Glomerular visceral epithelial cell (primary cell): ENCODE measurements at regions not wholly inside any gene's neighbourhood (a gene's known extent, or its start where the extent isn't known, plus 50 kb on each side); places are given as distances from the start of the nearest gene placed in this dataset.

Experiments
- DNase-seq: peaks from one replicate; pipeline ENCODE4 v3.0.0-alpha.2; 2016; ENCODE audit errors: extremely low spot score

DNA sequence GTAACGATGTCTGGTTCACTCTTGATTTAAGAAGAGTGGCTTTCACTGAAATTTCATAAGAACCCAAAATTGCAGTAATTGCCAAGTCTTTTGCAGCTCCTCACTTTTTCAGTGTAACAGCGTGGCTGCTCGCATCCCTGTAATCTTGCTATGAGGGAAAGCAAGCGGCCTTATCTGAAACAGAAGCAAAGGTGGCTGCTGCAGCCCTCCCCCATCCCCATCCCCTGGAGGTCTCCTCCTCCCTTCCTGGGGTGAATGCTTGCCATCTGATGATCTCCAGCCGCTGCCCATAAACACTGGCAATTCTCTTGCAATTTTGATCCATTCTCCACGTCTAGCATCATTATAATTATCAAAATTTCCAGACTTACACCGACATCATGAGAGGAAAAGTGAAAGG lies 182.5 kb upstream of the ASIC2 start:
- DNase-seq = no peak

DNA sequence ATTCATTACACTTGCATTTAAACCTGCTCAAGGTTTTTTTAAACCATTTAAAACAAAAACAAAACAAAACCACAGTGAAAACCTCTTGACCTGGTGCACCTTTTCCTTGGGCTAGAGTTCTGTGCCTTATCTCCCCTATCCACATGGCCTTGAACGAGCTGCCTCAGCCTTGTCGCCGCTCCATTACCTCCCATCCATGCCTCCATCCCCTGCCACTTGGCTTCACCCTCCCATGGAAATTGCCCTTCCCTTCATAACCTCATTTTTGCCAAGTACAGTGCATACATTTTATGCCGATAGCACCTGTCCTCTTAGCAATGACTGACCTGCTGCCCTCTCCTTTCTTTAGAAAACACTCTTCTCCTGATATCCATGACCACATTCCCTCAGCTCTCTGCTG lies 188.6 kb upstream of the ASIC2 start:
- no peak for DNase-seq

DNA sequence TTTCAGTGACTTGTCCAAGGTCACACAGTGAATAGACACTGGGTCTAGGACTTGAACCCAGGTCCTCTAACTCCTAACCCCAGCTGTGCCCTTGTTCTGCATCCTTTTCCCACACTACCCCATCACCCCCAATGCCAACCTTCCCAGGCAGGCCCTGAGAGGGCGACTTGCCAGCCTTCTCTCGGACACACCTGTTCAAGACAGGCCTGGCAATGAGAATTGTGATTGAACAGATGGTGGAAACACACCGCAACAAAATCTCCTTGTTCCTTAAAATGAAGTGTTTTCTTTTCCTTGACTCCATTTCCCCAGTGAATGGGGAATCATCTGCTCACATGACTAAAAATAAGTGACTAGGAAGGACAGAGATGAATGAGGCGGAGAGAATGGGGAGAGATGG lies 189.5 kb upstream of the ASIC2 start:
- DNase-seq = no peak

DNA sequence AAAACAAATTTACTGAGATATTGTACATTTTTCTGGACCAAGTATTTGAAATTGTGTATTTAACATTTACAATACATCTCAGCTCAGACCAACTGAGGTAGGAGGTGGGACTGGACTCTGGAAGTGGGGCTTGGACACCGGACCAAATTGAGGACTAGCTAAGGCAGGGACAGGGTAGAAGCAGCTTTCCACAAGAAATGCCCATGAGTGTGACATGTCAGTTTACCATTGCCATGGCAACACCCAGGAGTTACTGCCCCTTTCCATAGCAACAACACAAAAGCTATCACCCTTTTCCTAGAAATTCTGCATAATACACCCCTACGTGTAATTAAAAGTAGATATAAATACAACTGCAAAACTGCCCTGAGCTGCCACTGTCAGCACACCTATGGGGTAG lies 191.5 kb upstream of the ASIC2 start:
- DNase-seq = no peak

DNA sequence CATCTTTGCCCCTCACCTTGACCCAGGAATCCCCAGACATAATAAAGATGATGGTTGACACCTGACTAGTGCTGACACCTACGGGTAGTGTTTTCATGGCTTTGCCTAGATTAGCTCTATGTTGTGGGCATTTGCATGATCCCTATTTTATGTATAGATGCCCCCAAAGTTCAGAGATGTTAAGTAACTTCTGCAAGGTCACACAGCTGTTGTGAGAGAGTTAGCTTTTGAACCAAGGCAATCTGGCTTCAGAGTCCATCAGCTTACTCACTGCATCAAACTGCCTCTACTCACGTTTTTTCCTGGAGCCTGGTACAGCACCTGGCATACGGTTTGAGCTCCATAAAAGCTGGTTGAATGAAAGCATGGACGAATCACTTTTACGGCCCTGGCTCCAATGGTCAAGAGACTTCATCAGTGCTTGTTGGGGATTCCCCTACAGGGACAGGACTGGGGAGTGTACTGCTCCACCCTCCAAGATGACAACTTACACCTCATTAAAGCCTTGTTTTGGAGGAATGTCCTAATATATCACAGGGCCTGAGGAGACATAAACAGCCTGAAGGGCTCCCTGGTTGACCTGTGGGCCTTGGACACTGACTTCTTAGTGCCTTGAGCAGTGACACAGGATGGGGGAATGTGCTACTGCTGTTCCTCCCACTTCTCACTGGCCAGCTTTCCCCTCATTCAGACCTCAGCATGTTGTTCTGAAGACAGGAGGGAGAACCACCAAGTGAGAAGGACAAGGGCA lies 193.2 kb upstream of the ASIC2 start:
- no peak for DNase-seq

DNA sequence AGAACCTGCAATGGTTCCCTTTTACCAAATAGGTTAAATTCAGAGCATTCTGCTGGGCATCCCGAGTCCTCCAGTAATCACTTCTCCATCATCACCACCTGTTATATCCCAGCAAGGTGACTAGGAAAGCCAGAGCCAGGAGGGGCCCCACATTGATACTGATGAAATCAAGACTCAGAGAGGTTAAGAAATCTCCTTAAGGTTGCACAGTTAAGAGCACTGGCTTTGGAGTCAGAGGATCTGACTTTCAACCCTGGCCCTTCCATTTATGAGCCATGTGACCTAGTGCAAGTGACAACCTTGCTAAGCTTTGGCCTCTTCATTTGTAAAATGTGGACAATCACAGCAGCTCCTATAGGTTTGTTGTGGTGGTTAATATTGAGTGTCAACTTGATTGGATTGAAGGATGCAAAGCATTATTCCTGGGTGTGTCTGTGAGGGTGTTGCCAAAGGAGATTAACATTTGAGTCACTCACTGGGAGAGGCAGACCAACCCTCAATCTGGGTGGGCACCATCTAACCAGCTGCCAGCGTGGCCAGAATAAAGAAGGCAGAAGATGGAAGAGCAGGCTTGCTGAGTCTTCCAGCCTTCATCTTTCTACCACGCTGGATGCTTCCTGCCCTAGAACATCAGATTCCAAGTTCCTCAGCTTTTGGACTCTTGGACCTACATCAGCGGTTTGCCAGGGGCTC lies 194.2 kb upstream of the ASIC2 start:
- no peak for DNase-seq

DNA sequence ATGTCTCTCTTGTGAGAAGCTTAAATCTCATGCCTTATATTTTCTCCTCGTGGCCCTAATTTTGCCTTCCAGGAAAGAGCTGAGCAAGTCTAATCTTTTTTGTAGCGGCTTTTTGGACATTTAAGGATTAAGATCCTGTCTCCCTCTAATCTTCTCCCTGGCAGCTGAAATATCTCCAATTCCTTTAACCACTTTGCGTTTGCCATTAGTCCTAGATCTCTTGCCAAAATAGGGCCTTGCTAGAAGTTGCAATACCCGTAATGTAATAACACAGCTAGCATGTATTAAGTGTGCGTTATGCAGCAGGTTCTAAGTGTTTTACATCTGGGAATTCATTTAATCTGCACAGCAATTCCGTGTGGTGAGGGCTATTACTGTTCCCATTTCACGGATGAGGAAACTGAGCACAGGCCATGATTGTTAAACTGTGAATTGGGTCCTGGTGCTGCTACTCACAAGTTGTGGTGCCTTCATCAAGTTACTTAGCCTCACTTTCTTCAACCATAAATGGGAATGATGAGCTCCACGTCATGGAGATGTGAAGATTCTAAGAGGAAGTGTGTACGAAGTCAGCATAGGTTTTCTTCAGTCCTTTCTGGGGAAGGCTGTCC lies 198.9 kb upstream of the ASIC2 start:
- no peak for DNase-seq

DNA sequence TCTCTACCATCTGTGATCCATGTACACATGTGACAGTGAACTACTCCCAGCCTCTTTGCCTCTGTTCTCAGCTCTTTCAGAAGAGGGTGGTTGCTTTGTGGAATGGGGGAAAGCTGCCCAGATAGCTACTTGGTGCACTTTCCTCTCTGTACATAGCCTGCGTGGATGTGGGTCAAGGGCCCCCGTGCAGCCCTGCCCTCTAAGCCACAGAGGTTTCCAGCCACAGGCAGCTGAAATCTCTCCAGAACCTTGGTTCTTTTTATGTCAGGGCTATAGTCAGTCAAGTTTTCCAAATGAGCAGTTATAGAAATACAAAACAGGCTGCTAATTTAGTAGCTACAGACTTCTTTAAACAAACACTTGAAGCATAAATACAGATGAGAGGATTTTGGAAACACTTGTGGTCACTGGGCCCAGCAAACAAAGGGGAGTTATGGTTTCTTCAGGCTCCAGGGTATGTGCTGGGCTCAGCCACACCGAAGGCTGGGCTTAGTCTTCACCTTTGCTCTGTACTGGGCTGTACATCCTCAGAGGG lies 199.7 kb upstream of the ASIC2 start:
- DNase-seq = no peak

DNA sequence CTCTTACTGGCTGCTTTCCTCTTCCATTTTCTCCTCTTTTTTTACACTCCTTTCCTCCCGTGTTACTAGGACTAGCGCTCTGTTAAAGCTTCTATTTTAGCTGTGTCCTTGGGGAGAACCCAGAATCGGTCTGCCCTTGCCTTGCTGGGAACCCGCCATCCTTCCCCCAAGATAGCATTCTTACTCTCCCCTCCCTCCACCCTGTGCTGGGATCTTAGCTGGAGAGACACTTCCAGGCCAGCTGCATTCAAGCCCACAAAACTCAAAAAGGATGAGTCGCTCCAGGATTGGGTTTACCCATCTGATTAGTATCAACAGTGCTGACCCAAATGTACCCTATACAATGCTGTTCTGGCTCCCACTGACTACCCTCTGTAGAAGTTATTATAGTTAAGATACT lies 200.5 kb upstream of the ASIC2 start:
- peak; percentile 36 for DNase-seq

DNA sequence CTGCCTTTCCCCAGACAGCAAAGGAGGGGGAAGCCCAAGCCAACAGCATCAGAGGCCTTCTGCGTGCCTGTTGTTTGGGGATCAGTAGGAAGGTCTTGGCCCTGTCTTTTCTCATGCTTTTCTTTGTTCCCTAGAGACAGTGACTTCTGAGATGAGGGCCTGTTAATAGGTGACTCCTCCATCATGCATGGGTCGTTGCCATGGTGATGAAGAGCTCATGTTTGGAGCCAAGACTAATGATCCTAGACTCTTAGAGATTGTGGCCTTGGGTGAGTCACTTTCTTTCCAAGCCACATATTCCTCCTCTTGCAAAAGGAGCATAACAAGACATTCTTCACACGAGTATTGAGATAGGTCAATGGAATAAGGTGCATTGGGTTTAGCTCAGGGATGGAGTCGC lies 201.1 kb upstream of the ASIC2 start:
- peak; percentile 84 for DNase-seq

DNA sequence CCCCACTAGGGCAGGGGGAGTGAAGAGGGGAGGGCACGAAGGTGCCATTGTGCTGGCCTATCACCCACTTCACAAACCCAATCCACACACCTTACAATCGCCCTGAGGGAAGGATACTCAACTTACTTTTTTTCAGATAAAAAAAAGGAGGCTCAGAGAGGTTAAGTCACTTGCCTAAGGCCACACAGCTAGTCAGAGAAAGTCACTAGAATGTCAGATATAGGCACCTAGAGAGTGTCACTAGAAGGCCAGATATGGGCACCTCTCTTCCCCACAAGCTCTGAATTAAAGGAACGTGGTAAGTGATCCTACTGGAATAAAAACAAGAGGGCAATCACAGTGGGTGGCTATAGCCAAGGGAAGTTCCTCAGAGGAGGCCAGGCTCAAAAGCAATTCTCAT lies 204.5 kb upstream of the ASIC2 start:
- no peak for DNase-seq

DNA sequence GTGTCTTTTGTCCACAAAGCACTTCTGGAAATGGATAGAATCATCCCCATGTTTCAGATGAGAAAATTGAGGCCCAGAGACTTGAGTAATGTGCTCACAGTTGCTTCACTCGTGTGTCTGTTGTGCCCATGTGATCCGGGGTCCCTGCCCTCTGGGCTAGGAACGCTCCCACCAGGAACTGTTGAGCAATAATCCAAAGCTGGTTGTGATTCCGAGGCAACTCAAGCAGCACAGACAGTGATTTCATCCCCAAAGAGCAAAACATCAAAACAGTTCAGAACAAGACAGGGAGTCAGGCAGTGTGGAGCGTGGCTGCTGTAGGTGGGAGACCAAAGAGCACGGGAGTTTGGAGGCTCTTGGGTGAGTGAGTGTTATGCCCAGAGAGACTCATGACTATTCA lies 205.0 kb upstream of the ASIC2 start:
- DNase-seq = peak; percentile 8

DNA sequence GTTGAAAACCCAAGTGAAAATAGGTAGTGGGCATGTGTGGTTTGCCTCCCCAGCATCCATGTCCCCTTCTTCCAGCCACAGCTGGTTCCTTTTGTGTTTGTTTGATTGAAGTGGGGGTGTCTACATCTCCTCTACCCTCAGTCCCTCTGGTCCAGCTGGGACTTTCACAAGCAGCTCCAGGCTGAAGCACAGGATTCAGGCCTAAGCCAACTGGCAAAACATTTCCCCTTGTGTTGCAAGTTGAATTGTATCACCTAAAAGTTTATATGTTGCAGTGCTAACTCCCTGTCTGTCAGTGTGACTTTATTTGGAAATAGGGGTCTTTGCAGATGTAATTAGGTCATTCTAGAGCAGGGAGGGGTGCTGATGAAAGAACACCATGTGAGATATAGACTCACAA lies 205.9 kb upstream of the ASIC2 start:
- no peak for DNase-seq

DNA sequence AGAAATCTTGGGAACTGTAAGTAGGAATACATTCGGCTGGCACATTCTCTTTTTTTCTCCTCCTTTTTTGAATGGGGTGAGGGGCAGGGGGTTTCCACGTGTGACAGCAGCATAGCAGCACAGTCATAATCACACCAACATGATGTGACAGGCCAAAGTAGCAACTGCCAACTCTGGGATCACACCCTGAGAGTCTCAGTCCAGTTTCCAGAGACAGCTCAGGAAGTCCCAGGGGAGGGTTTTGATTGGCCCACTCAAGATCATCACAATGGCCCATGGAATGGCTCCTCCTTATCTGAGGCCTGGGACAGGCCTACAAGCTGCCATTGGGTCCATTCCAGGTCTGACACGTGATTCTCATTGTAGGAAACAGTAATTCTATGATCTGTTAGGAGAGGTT lies 207.1 kb upstream of the ASIC2 start:
- DNase-seq = no peak

DNA sequence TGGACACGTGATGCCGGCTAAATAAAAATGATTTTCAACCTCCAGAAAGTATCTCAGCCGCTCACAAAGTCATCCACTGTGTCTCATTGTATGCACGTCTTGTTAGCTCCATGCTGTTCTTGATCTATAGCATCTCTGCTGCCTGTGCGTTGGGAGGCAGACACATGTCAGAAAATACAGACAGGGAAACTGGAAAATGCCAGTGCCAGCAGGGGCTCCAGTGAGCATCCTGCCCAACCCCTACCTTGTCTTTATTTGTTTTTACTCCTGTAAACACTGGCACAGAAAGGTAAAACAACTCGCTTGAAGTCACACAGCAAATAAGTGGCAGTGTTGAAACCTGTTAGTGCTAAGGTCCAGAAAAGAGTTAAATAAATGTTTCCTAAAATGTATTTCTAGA lies 208.1 kb upstream of the ASIC2 start:
- DNase-seq = no peak

DNA sequence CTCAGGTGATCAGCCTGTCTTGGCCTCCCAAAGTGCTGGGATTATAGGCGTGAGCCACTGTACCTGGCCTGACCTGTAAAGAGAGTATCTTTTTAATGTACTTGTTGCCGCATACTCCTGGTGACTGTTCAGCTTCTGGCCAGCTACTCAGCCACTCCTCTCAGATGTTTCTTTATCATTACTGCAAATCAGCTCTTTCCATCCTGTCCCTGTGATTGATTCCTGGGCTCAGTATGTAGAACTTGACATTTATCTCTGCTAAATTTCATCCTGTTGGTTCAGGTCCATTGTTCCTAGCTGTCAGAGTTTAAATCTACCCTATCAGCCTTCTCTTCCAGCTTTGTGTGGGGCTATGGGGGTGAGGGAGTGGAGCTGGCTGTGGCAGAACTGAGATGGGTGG lies 211.5 kb upstream of the ASIC2 start:
- no peak for DNase-seq

DNA sequence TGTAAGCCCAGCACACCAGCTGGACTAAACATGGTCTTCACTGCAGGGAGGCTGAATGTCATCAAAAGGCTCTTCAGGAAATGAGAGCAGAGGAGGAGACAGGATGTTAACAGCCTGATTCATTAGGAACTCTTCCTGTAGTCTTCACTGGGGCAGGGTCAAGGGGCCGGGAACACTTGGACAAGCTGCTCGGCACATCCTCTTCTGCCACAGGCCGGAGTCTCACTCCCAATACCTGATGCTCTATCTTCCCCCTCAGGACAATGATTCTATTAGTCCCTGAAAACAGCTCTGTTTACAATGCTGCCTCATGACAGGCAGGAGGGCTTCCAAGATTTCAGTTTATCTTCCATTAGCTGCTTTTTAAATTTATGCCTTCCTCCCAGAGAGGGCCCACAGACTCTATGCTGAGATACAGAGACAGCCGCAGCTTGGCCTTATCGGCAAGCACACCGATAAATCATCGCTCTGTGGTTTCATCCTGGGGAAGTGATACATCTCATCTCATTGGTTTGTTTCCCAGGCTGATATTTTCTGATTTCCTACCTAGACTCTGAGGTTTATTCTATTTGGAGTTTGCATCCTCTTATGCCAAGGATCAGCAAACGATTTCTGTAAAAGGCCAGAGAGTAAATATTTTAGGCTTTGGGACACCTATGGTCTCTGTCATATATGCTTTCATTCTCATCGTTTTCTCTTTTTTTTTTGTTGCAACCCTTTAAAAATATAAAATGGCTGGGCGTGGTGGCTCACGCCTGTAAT lies 214.0 kb upstream of the ASIC2 start:
- DNase-seq = no peak

DNA sequence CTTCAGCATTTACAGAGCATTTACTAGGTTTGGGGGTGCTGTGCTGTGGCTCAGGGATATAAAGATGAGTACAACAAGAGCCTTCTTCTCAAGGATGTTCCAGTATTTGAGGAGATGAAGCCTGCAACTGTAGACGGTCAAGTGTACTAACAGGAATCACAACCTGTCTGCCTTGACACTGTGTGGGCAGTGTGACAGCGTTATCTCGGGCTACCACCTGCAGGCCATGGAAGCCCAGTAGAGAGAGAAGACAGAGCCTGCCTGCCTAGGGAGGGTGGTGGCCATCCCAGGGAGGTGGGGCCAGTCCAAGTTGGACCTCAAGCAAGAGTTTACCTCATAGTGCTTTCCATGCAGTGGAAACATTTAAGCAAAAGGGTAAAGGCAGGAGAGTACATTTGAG lies 215.1 kb upstream of the ASIC2 start:
- DNase-seq = no peak

DNA sequence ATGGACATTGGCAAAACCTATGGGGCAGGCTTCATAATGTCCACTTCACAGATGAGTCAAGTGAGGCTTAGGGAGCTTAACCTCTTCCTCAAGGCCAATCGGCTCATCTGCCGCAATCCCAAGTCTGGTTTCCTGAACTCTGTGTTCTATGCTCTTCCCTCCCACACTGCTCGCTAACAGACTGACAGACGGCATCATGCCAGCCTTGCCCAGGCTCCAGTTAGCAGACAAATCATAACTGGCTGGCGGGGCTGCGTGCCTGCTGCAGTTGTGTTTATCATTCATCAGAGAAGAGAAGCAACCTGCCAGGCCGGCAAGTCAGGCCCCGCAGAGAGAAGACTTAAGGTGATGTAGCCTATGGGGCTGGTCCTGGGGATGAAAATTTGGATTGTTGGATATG lies 216.2 kb upstream of the ASIC2 start:
- DNase-seq = no peak

DNA sequence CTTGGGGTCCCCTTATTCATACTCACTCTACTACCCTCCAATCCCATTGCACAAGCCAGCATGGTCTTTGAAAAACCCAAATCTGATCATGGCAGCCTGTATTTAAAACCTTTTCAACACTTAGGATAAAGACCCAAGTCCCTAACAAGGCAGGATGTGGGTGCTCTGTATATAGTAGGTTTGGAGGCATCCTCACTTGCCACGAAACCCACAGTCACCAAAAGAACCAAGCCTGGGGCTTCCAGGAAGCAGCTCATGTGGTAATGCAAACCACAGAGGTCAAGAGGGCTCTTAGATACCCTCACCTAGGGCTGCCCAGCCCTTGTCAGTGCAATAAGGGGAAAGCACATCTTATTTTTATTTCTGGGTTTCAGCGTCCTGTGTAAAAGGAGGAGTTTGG lies 218.6 kb upstream of the ASIC2 start:
- no peak for DNase-seq

DNA sequence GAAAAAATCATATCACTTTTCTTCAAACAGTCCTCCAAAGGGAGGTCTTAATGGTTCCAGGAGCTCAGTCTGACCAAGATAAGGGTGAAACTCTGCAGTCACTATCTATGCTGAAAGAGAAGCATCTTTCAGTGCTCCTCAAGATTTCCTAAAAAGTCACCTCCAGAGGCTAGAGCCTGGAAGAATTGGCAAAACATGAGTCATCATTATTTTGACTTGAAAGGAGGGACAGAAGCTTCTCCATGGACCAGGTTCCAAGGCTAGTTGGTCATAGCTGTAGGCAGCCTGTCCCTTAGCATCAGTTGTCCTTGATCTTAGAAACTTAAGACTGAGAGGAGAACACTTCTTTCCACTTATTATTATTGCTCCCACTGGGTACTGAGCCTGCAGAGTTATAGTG lies 219.0 kb upstream of the ASIC2 start:
- DNase-seq = no peak

DNA sequence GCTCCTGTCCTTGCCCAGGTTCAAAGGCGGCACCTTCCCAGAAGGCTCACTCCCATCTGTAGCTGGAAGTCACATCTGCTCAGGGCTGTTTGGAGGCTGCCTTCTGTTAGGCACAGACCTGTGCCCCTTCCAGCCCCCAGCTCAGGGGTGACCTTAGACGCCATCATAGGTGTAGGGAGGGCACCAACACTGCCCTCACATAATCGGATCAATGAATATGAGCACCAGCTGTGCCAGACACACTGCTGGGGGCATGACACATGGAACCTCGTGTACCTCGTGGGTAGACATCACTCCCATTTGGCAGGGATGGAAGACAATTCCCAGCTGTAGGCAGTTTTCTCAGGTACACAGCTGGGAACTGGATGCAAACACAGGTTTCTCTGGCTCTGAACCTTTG lies 220.7 kb upstream of the ASIC2 start:
- DNase-seq = no peak
